Activated CD4-positive, alpha-beta T cell treated with anti-CD3 and anti-CD28 coated beads, Interleukin-2, amount 50 U/mL, for 24 hours (primary cell): ENCODE measurements at regions not wholly inside any gene's neighbourhood (a gene's known extent, or its start where the extent isn't known, plus 50 kb on each side); places are given as distances from the start of the nearest gene placed in this dataset.

Experiments
- DNase-seq, 2 donors: peaks; one replicate each; pipeline ENCODE4 v3.0.0-alpha.2; 2020; ENCODE audit warnings: low read depth in 1 of 2, low spot score in 1 of 2

- DNase-seq, result no peak
These were observed 62.3 kb upstream of the IGF1R start for GRCh38 chr15:98586066-98586465.

GRCh38 chr15:98592136-98592535, 56.2 kb upstream of the IGF1R start:
- no peak for DNase-seq

GRCh38 chr15:98596131-98596530, 52.2 kb upstream of the IGF1R start:
- DNase-seq, result no peak

GRCh38 chr15:98596885-98597392, 51.4 kb upstream of the IGF1R start:
- DNase-seq, result no peak

DNA sequence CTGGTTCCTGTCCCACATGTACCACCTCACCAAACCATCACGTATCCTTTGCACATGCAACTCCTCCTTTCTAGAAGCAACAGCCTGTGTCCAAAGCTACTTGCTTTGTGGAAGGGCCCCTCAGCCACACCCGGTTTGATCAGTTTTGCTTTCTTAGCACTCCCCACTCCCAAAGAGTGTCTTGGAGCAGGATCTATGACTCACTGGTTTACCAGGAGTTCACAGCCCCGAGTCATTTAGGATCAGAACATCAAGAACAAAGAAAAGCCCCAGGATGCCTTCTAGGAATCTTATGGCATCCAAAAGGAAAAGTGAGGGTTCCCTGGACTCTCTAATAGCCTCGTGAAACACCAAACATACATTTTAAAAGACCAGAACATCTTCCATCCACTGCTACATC, 50.7 kb upstream of the IGF1R start:
- DNase-seq, result no peak
